HEK293 (cell line): ENCODE measurements at regions not wholly inside any gene's neighbourhood (a gene's known extent, or its start where the extent isn't known, plus 50 kb on each side); places are given as distances from the start of the nearest gene placed in this dataset.

Experiments
- CTCF ChIA-PET: fragments of 350-600 bp; formaldehyde crosslinking; extraction: SDS; loops from one replicate; lab custom pipeline; 2021; ENCODE audit warnings: antibody characterized with exemption; lab: Yijun Ruan, JAX
- POLR2A ChIA-PET: fragments of 300-600 bp; formaldehyde crosslinking; extraction: SDS; loops from one replicate; lab custom pipeline; 2020; ENCODE audit warnings: antibody characterized with exemption, inconsistent platforms; lab: Yijun Ruan, JAX
- H3K27ac ChIP-seq: fragments of 200-500 bp; sonication (Bioruptor generic); 2 replicates; pipeline ENCODE4 v1.5.1; 2014; ENCODE audit warnings: low read depth, low read length, control low read depth, inconsistent platforms; ENCODE audit errors: extremely low read depth
- H3K36me3 ChIP-seq, 2 experiments: fragments of 200-500 bp in 1 of 2; sonication (Bioruptor generic) in 1 of 2; 1 replicate in 1 of 2; 2 replicates in 1 of 2; pipeline ENCODE4 v1.5.1; 2014 to 2017; ENCODE audit warnings: inconsistent platforms in 2 of 2, low read length in 2 of 2; ENCODE audit not compliant: control insufficient read depth in 2 of 2, insufficient read depth in 1 of 2
- H3K4me1 ChIP-seq: fragments of 200-500 bp; sonication (Bioruptor generic); 2 replicates; pipeline ENCODE4 v1.5.1; 2014; ENCODE audit warnings: mild to moderate bottlenecking, low read length, inconsistent platforms; ENCODE audit not compliant: control insufficient read depth, insufficient read depth
- H3K4me3 ChIP-seq: 2 replicates; pipeline ENCODE4 v1.5.1; 2011; ENCODE audit warnings: low read depth, mild to moderate bottlenecking, control low read depth, low read length, moderate library complexity
- H3K9me3 ChIP-seq: fragments of 200-500 bp; sonication (Bioruptor generic); 2 replicates; pipeline ENCODE4 v1.5.1; 2014; ENCODE audit warnings: low read depth, low read length, inconsistent platforms; ENCODE audit not compliant: control insufficient read depth, insufficient read depth
- BCL11B ChIP-seq: fragments of 450-650 bp; formaldehyde crosslinking; IDR thresholded peaks from 2 replicates; pipeline ENCODE4 v1.5.1; 2016; ENCODE audit warnings: low read depth, missing biosample characterization, missing genetic modification characterization
- CTCF ChIP-seq: fragments of 450-650 bp; formaldehyde crosslinking; IDR thresholded peaks from 2 replicates; pipeline ENCODE4 v1.5.1; 2016; ENCODE audit warnings: missing biosample characterization, missing genetic modification characterization
- EGR2 ChIP-seq: fragments of 450-650 bp; formaldehyde crosslinking; IDR thresholded peaks from 2 replicates; pipeline ENCODE4 v1.5.1; 2016; ENCODE audit warnings: low read depth, missing biosample characterization, missing genetic modification characterization
- HOXC10 ChIP-seq: sonication (generic); formaldehyde crosslinking; IDR thresholded peaks from 2 replicates; pipeline ENCODE4 v1.8.1; 2023; ENCODE audit warnings: mild to moderate bottlenecking, missing genetic modification reagents
- KLF16 ChIP-seq: fragments of 450-650 bp; formaldehyde crosslinking; IDR thresholded peaks from 2 replicates; pipeline ENCODE4 v1.5.1; 2017; ENCODE audit warnings: missing biosample characterization, missing genetic modification characterization
- PRDM1 ChIP-seq: fragments of 450-650 bp; formaldehyde crosslinking; IDR thresholded peaks from 2 replicates; pipeline ENCODE4; 2016; ENCODE audit warnings: missing biosample characterization, missing genetic modification characterization
- TRIM28 ChIP-seq: IDR thresholded peaks from 2 replicates; pipeline ENCODE4 v1.6.1; 2011; ENCODE audit warnings: low read length, control low read depth, borderline replicate concordance
- YY1 ChIP-seq: fragments of 450-650 bp; formaldehyde crosslinking; IDR thresholded peaks from 2 replicates; pipeline ENCODE4 v1.5.1; 2018; ENCODE audit warnings: missing biosample characterization, missing genetic modification characterization
- ZBTB48 ChIP-seq: fragments of 450-650 bp; formaldehyde crosslinking; IDR thresholded peaks from 2 replicates; pipeline ENCODE4 v1.5.1; 2016; ENCODE audit warnings: missing biosample characterization, missing genetic modification characterization
- ZIC2 ChIP-seq: fragments of 450-650 bp; formaldehyde crosslinking; IDR thresholded peaks from 2 replicates; pipeline ENCODE4 v1.5.1; 2016; ENCODE audit warnings: missing biosample characterization, missing genetic modification characterization
- ZNF10 ChIP-seq: fragments of 450-650 bp; formaldehyde crosslinking; IDR thresholded peaks from 2 replicates; pipeline ENCODE4 v1.5.1; 2017; ENCODE audit warnings: missing biosample characterization, missing genetic modification characterization
- ZNF148 ChIP-seq: fragments of 450-650 bp; formaldehyde crosslinking; IDR thresholded peaks from 2 replicates; pipeline ENCODE4 v1.5.0; 2017; ENCODE audit warnings: missing biosample characterization, missing genetic modification characterization, borderline replicate concordance
- ZNF221 ChIP-seq: fragments of 450-650 bp; formaldehyde crosslinking; IDR thresholded peaks from 2 replicates; pipeline ENCODE4 v1.5.1; 2017; ENCODE audit warnings: missing biosample characterization, missing genetic modification characterization, borderline replicate concordance
- ZNF248 ChIP-seq: fragments of 450-650 bp; formaldehyde crosslinking; IDR thresholded peaks from 2 replicates; pipeline ENCODE4 v1.5.1; 2017; ENCODE audit warnings: missing biosample characterization, missing genetic modification characterization
- ZNF324 ChIP-seq: fragments of 450-650 bp; formaldehyde crosslinking; IDR thresholded peaks from 2 replicates; pipeline ENCODE4 v1.5.1; 2016; ENCODE audit warnings: missing biosample characterization, missing genetic modification characterization
- ZNF350 ChIP-seq: fragments of 450-650 bp; formaldehyde crosslinking; IDR thresholded peaks from 2 replicates; pipeline ENCODE4 v1.5.0; 2017; ENCODE audit warnings: missing biosample characterization, mild to moderate bottlenecking, missing genetic modification characterization
- ZNF561 ChIP-seq: fragments of 450-650 bp; IDR thresholded peaks from 2 replicates; pipeline ENCODE4 v1.5.1; 2018; ENCODE audit warnings: missing biosample characterization, missing genetic modification characterization, borderline replicate concordance
- ZNF621 ChIP-seq: fragments of 450-650 bp; formaldehyde crosslinking; IDR thresholded peaks from 2 replicates; pipeline ENCODE4 v1.5.1; 2017; ENCODE audit warnings: missing biosample characterization, missing genetic modification characterization
- ZNF670 ChIP-seq: fragments of 450-650 bp; formaldehyde crosslinking; IDR thresholded peaks from 2 replicates; pipeline ENCODE4 v1.5.1; 2016; ENCODE audit warnings: missing biosample characterization, missing genetic modification characterization, low read depth
- ZNF76 ChIP-seq: fragments of 450-650 bp; formaldehyde crosslinking; IDR thresholded peaks from 2 replicates; pipeline ENCODE4; 2016; ENCODE audit warnings: low read depth, missing biosample characterization, missing genetic modification characterization, borderline replicate concordance
- TF ChIP-seq, protein P1 (sequence below): fragments of 450-650 bp; formaldehyde crosslinking; IDR thresholded peaks from 2 replicates; pipeline ENCODE4 v1.5.1; 2016; ENCODE audit warnings: missing biosample characterization, missing genetic modification characterization
- TF ChIP-seq, protein P2 (sequence below): fragments of 450-650 bp; formaldehyde crosslinking; IDR thresholded peaks from 2 replicates; pipeline ENCODE4 v1.5.1; 2016; ENCODE audit warnings: missing biosample characterization, missing genetic modification characterization
- TF ChIP-seq, protein P3 (sequence below): fragments of 450-650 bp; formaldehyde crosslinking; IDR thresholded peaks from 2 replicates; pipeline ENCODE4 v1.5.1; 2016; ENCODE audit warnings: missing biosample characterization, missing genetic modification characterization

DNA sequence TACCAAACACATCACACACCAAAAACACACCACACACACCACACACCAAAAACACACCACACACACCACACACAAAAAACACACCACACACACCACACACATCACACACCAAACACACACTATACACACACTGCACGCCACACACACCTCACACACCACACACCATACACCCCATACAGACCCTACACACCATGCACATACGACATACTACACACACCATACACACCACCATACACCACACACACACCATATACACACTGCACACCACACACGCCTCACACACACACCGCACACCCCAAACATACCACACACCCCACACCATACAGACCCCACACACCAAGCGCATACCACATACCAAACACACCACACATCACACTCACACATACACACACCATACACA lies 226.9 kb upstream of the PKN2 start (continued):
- TF ChIP-seq CTCF (tag by site-specific recombination) (no peak), YY1 (tag by site-specific recombination) (no peak), BCL11B (tag by site-specific recombination) (no peak), ZNF621 (tag by site-specific recombination) (no peak), ZBTB48 (tag by site-specific recombination) (no peak), ZNF148 (tag by site-specific recombination) (no peak), TRIM28 (no peak), ZNF76 (tag by site-specific recombination) (no peak), HOXC10 (CRISPR knock-in tag) (no peak), EGR2 (tag by site-specific recombination) (no peak), ZNF670 (tag by site-specific recombination) (0 out of 2 replicates have a peak, but pooled peaks have one; percentile 61), ZNF324 (tag by site-specific recombination) (no peak), ZNF561 (tag by site-specific recombination) (no peak)
- TF ChIP-seq, protein P1, sequence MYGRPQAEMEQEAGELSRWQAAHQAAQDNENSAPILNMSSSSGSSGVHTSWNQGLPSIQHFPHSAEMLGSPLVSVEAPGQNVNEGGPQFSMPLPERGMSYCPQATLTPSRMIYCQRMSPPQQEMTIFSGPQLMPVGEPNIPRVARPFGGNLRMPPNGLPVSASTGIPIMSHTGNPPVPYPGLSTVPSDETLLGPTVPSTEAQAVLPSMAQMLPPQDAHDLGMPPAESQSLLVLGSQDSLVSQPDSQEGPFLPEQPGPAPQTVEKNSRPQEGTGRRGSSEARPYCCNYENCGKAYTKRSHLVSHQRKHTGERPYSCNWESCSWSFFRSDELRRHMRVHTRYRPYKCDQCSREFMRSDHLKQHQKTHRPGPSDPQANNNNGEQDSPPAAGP (tag by site-specific recombination) = no peak
- TF ChIP-seq, protein P2, sequence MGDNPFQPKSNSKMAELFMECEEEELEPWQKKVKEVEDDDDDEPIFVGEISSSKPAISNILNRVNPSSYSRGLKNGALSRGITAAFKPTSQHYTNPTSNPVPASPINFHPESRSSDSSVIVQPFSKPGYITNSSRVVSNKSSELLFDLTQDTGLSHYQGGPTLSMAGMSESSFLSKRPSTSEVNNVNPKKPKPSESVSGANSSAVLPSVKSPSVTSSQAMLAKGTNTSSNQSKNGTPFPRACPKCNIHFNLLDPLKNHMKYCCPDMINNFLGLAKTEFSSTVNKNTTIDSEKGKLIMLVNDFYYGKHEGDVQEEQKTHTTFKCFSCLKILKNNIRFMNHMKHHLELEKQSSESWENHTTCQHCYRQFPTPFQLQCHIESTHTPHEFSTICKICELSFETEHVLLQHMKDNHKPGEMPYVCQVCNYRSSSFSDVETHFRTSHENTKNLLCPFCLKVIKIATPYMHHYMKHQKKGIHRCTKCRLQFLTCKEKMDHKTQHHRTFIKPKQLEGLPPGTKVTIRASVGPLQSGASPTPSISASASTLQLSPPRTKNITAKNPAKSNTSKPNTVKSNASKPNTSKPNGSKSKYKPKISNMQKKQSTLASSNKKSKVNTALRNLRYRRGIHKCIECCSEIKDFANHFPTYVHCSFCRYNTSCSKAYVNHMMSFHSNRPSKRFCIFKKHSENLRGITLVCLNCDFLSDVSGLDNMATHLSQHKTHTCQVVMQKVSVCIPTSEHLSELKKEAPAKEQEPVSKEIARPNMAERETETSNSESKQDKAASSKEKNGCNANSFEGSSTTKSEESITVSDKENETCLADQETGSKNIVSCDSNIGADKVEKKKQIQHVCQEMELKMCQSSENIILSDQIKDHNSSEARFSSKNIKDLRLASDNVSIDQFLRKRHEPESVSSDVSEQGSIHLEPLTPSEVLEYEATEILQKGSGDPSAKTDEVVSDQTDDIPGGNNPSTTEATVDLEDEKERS (tag by site-specific recombination) = no peak
- TF ChIP-seq, protein P3, sequence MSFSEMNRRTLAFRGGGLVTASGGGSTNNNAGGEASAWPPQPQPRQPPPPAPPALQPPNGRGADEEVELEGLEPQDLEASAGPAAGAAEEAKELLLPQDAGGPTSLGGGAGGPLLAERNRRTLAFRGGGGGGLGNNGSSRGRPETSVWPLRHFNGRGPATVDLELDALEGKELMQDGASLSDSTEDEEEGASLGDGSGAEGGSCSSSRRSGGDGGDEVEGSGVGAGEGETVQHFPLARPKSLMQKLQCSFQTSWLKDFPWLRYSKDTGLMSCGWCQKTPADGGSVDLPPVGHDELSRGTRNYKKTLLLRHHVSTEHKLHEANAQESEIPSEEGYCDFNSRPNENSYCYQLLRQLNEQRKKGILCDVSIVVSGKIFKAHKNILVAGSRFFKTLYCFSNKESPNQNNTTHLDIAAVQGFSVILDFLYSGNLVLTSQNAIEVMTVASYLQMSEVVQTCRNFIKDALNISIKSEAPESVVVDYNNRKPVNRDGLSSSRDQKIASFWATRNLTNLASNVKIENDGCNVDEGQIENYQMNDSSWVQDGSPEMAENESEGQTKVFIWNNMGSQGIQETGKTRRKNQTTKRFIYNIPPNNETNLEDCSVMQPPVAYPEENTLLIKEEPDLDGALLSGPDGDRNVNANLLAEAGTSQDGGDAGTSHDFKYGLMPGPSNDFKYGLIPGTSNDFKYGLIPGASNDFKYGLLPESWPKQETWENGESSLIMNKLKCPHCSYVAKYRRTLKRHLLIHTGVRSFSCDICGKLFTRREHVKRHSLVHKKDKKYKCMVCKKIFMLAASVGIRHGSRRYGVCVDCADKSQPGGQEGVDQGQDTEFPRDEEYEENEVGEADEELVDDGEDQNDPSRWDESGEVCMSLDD (tag by site-specific recombination) = no peak

GRCh38 chr1:88461007-88461406 lies 223.1 kb upstream of the PKN2 start:
- Histone ChIP-seq H3K9me3 (no peaks in the 10 kb centered on the region), H3K27ac (no peak overlapping the region), H3K4me1 (no peaks in the 10 kb centered on the region), H3K36me3 (no peaks in the 10 kb centered on the region), H3K4me3 (no peak overlapping the region)
- ChIA-PET POLR2A (no interaction called here), CTCF (interaction anchor here (0.6 kb wide), 2 partner anchors 120 to 409 kb away, joined by 3 to 8 read pairs; no protein-coding TSS in a partner anchor)
- TF ChIP-seq ZNF350 (tag by site-specific recombination) (no peak), KLF16 (tag by site-specific recombination) (no peak), PRDM1 (no peak), ZIC2 (no peak), ZNF248 (tag by site-specific recombination) (no peak), ZNF10 (tag by site-specific recombination) (no peak), ZNF221 (tag by site-specific recombination) (no peak)
